ENCODE measurements at regions not wholly inside any gene's neighbourhood (a gene's known extent, or its start where the extent isn't known, plus 50 kb on each side); places are given as distances from the start of the nearest gene placed in this dataset.

GRCh38 chr7:131878777-131879176 is 322.3 kb upstream of the PODXL start:
- TF ChIP-seq USF1 (CRISPR knock-in tag; IDR thresholded peaks at IDR 0.05) (no peak), FOXJ3 (CRISPR knock-in tag; IDR thresholded peaks at IDR 0.05; ENCODE audit: borderline replicate concordance) (no peak), ESRRA (CRISPR knock-in tag; IDR thresholded peaks at IDR 0.05; ENCODE audit: borderline replicate concordance) (no peak), GRHL2 (CRISPR knock-in tag; IDR thresholded peaks at IDR 0.05; ENCODE audit: insufficient replicate concordance, severe bottlenecking) (no peak), MXD4 (CRISPR knock-in tag; IDR thresholded peaks at IDR 0.05; ENCODE audit: borderline replicate concordance) (no peak), ATF2 (CRISPR knock-in tag; IDR thresholded peaks at IDR 0.05; ENCODE audit: borderline replicate concordance, low read depth) (no peak), E2F4 (CRISPR knock-in tag; IDR thresholded peaks at IDR 0.05; ENCODE audit: borderline replicate concordance, low read depth) (no peak), ATF3 (CRISPR knock-in tag; conservative IDR thresholded peaks at IDR 0.05) (no peak), NR1H2 (CRISPR knock-in tag; IDR thresholded peaks at IDR 0.05) (no peak), TP53 (CRISPR knock-in tag; IDR thresholded peaks at IDR 0.05) (no peak), ZNF121 (CRISPR knock-in tag; IDR thresholded peaks at IDR 0.05) (no peak), IRF1 (CRISPR knock-in tag; IDR thresholded peaks at IDR 0.05) (no peak), GTF2I (CRISPR knock-in tag; conservative IDR thresholded peaks at IDR 0.05) (no peak), GABPB1 (CRISPR knock-in tag; IDR thresholded peaks at IDR 0.05) (no peak), PRDM15 (CRISPR knock-in tag; IDR thresholded peaks at IDR 0.05) (no peak), MLX (CRISPR knock-in tag; IDR thresholded peaks at IDR 0.05) (no peak), CREB1 (CRISPR knock-in tag; IDR thresholded peaks at IDR 0.05) (no peak), ZNF281 (CRISPR knock-in tag; IDR thresholded peaks at IDR 0.05) (no peak)
- H3K36me3 Mint-ChIP-seq: no peaks in the 10 kb centered on the region
- H3K27ac Mint-ChIP-seq: no peak overlapping the region
- ChIA-PET POLR2A (no interaction called here), CTCF (interaction anchor here (1.1 kb wide), 2 partner anchors 9 to 20 kb away, joined by 5 to 9 read pairs; no protein-coding TSS in a partner anchor)
- H3K9me3 Mint-ChIP-seq: no peaks in the 10 kb centered on the region
- H3K4me1 Mint-ChIP-seq: peaks cover 5% of the 10 kb centered on the region
- ATAC-seq (no peak), DNase-seq (ENCODE audit: low spot score) (no peak)
- peaks cover 12% of the 10 kb centered on the region for H3K27me3 Mint-ChIP-seq (ENCODE audit: low read depth)
- H3K4me3 Mint-ChIP-seq: no peak overlapping the region
